DND-41 (cell line): ENCODE measurements at regions not wholly inside any gene's neighbourhood (a gene's known extent, or its start where the extent isn't known, plus 50 kb on each side); places are given as distances from the start of the nearest gene placed in this dataset.

Experiments
- EZH2 ChIP-seq: IDR thresholded peaks from 3 replicates; pipeline ENCODE4 v1.6.1; 2012; ENCODE audit warnings: borderline replicate concordance, low read depth, mild to moderate bottlenecking, moderate library complexity, low read length, inconsistent platforms; ENCODE audit not compliant: severe bottlenecking
- TF ChIP-seq, protein P1 (sequence below): IDR thresholded peaks from 2 replicates; pipeline ENCODE4 v1.5.1; 2012; ENCODE audit warnings: borderline replicate concordance, low read length, moderate library complexity, mild to moderate bottlenecking; ENCODE audit not compliant: poor library complexity, severe bottlenecking; ENCODE audit errors: extremely low read depth

DNA sequence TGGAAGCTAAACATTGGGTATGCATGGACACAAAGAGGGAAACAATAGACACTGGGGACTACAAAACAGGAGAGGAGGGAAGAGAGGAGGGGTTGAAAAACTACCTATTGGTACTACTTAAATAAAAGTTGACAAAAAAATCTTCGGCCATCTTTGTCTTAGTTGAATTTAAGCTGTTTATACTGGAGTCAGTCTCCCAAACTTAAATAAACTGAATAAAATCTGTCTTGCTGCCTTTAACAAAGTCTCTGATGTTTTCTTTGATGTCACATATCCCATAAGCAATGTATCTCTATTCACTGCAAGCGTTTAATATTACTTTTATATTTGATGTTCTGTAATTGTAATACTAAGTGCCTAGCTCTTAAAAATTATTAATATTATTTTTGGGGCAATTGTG is 409.2 kb upstream of the EPHA7 start:
- TF ChIP-seq, protein P1, sequence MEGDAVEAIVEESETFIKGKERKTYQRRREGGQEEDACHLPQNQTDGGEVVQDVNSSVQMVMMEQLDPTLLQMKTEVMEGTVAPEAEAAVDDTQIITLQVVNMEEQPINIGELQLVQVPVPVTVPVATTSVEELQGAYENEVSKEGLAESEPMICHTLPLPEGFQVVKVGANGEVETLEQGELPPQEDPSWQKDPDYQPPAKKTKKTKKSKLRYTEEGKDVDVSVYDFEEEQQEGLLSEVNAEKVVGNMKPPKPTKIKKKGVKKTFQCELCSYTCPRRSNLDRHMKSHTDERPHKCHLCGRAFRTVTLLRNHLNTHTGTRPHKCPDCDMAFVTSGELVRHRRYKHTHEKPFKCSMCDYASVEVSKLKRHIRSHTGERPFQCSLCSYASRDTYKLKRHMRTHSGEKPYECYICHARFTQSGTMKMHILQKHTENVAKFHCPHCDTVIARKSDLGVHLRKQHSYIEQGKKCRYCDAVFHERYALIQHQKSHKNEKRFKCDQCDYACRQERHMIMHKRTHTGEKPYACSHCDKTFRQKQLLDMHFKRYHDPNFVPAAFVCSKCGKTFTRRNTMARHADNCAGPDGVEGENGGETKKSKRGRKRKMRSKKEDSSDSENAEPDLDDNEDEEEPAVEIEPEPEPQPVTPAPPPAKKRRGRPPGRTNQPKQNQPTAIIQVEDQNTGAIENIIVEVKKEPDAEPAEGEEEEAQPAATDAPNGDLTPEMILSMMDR, result no peak
- no peak for TF ChIP-seq EZH2
